Fibroblast of the aortic adventitia (primary cell): ENCODE measurements at regions not wholly inside any gene's neighbourhood (a gene's known extent, or its start where the extent isn't known, plus 50 kb on each side); places are given as distances from the start of the nearest gene placed in this dataset.

Source experiments
- DNase-seq: peaks from one replicate; pipeline ENCODE4 v3.0.0-alpha.2; 2010; ENCODE audit warnings: low read depth
- H3K4me3 ChIP-seq: 2 replicates; pipeline ENCODE4 v1.5.1; 2011; ENCODE audit warnings: low read depth, mild to moderate bottlenecking, control low read depth, low read length, moderate library complexity
- TF ChIP-seq, protein P1 (sequence below): IDR thresholded peaks from 2 replicates; pipeline ENCODE4 v1.5.1; 2011; ENCODE audit warnings: mild to moderate bottlenecking, low read length, control low read depth, inconsistent platforms; ENCODE audit not compliant: insufficient read depth

DNA sequence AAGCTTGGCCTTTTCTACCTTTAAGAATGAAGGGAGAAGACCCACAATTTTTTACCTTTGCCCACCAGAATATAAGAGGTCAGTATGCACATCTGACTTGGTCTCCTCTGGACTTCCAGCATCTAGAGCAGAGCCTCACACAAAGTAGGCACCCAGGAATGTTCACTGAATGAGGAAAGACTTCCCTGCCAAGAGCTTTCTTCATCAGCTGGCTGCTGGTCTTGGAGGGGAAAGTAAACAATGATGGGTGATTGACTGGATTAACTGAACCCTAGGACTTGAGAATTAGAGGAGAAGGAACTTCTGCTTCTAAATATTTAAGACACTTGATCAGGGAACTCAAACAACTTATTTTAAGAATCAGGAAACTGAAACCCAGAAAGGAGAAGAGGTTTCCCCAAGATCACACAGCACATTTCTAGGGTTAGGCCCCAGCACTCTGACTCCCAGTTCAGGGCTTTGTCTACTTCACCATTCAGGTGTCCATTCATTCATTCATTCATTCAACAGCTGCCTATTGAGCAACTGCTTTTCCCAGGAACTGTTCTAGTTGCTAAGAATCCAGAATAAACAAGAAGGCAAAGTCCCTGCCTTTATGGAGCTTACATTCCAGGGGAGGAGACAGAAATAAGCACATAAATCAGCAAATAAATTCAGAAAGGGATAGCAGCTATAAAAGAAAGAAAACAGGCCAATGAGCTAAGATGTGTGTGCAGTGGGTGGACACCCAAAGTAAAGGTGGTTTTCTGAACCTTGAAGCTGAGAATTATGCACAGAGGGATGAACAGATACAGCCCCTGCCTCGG, 216.9 kb upstream of the LRFN2 start:
- H3K4me3 ChIP-seq, result no peak overlapping the region
- TF ChIP-seq, protein P1, sequence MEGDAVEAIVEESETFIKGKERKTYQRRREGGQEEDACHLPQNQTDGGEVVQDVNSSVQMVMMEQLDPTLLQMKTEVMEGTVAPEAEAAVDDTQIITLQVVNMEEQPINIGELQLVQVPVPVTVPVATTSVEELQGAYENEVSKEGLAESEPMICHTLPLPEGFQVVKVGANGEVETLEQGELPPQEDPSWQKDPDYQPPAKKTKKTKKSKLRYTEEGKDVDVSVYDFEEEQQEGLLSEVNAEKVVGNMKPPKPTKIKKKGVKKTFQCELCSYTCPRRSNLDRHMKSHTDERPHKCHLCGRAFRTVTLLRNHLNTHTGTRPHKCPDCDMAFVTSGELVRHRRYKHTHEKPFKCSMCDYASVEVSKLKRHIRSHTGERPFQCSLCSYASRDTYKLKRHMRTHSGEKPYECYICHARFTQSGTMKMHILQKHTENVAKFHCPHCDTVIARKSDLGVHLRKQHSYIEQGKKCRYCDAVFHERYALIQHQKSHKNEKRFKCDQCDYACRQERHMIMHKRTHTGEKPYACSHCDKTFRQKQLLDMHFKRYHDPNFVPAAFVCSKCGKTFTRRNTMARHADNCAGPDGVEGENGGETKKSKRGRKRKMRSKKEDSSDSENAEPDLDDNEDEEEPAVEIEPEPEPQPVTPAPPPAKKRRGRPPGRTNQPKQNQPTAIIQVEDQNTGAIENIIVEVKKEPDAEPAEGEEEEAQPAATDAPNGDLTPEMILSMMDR, result no peak
- DNase-seq, result no peak

DNA sequence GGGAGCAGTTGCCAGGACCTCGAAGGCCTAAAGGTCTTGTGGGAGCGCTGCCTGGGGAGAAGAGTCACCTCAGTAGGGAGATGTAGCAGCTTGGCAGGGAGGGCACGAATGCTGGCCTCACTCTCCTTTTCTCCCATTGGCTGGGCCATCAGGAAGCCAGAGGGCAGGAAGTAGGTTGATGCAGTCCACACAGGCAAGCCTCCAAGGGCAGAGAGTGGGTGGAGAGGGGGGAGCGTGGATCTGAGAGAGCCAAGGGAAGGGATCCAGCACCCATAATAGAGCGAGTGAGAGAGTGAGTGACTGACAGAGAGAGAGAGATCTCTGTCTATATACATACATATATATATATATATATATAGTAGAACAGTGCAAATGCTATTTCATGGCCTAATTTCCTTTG, 215.3 kb upstream of the LRFN2 start:
- DNase-seq, result no peak
- H3K4me3 ChIP-seq, result no peak overlapping the region
- TF ChIP-seq, protein P1, result no peak

DNA sequence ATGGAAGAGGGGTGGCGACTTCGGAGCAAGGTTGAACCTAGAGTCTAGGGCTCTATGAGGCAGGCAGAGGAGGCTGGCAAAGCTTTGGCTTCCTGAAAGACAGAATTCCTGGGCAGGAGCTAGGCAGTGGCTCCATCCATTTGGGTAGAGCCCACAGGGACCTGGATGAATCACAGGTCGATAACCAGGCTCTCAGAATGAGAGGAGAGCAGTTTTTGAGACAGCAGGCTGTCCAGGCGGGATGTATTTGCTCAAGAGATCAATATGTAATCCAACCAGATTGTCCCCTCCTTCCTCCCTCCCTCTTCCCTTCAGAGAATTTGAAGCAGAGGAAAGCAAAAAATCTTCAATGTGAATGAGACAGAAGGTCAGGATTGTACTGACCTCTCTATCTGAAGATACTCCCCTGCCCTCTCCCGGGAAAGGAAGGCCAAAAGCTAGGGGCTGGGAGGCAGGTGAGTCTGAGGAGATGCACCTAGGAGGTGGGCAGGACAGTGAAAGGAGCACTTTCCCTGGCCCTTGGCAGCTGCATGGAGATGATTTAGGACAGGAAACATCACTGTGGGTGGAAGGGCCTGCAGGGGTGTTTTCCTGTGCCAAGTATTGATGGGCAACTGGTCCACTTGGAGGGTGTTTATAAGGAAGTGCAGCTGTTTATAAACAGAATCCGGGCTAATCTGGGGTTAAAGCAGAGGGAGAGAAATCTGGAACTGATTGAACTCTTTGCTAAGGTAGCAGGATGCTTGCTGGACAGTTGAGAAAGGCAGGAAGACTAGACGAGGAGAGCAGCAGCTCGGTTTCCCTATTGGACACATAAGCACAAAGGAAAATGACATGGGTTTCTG, 212.4 kb upstream of the LRFN2 start:
- TF ChIP-seq, protein P1, result no peak
- DNase-seq, result no peak
- H3K4me3 ChIP-seq, result no peak overlapping the region

DNA sequence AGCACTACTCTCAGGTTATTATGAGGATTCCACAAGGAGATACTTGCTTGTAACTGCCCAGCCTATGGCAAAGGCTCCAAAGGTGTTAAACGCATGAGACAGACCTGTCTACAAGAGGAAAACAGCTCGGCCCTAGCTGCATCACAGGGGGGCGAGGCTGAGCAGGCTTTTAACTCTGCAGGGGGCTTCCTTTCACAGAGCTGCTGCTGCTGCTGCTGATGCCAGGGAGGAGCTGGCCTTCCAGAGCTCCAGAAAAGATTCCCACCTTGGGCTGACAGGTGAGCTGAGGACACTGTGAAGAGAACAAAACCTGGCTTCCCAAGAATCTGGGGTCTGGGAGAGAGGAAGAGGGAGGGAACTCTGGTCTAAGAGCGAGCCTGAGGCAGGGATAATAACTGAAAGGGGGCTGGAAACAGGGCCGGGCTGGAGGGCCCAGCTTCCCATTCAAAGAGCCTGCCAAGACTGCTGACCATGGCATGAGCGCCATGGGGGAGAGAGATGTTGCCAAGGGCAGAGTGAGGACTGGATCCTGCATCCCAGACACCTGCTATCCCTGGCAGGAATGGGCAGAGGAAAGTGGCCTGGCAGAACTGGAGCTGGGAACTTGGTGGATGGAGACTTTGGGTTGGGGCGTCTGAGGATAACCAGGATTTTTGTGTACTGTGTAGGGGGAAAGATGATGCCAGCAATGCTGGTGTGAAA, 211.1 kb upstream of the LRFN2 start:
- TF ChIP-seq, protein P1, result no peak
- no peak overlapping the region for H3K4me3 ChIP-seq
- DNase-seq, result no peak

DNA sequence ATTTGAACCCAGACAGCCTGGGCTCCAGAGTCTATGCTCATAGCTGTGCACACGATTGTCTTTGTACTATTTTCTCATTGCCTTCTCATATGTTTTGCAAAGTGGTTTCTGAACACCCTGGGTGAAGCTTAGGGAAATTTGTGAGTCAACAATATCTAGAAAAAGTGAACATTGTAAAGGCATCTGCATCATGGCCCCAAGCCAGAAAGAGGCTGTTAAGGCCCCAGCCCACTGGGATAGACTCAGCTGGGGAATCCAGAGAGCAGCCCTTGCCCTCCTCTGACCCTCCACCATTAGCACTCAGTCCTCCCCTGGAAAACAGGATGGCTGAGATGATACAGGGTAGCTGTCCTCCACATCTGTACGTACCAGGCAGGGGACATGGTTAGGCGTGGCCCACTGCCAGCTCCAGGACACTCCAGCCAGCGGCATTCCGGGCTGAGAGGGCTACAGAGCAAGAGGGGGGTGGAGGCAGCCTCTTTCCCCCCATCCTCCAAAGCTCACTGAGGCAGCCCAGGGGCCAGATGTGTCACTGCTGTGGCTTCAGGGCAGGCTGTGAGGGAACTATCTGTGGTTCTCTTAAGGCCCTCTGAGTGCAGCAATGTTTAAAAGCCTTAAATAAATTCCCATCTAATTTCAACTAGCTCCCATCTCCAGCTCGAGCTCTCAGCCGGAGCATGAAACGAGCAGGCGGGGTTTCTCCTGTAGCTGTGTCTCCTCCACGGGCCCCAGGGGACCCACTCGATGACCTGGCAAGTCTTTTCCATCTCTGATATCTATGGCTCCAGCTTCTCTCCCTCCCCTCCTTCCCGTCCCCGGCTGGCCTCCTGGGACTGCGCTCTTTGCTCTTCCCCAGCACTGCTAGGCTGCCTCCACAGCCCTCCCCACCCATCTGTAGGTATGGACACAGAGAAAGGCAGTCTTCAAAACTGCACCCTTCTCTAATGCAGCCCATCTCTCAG, 209.4 kb upstream of the LRFN2 start:
- H3K4me3 ChIP-seq, result no peak overlapping the region
- TF ChIP-seq, protein P1, result no peak
- no peak for DNase-seq

DNA sequence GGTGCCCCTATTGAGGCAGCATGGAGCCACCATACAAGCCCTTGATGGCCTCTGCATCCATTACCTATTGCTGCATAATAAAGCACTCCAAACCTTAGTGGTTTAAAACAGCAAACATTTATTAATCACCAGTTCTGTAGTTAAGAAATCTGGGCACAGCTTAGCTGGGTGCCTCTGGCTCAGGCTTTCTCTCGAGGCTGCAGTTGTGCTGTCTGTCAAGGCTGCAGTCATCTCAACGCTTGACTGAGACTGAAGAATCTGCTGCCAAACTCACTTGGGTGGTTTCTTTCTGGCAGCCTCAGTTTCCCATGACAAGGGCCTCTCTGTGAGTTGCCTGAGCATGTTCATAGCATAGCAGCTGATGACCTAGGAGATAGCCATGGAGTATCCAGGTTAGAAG, 207.4 kb upstream of the LRFN2 start:
- DNase-seq, result no peak
- H3K4me3 ChIP-seq, result no peak overlapping the region
- TF ChIP-seq, protein P1, result no peak
